K562 (cell line): ENCODE measurements at regions not wholly inside any gene's neighbourhood (a gene's known extent, or its start where the extent isn't known, plus 50 kb on each side); places are given as distances from the start of the nearest gene placed in this dataset.

Experiments
- ATAC-seq: fragments of 200-7000 bp; cut with Tn5 transposase; 3 replicates; pipeline ENCODE4 v1.9.1; 2020; ENCODE audit warnings: moderate library complexity
- BruUV-seq: library from RNA; stranded (reverse); fragments of 400-500 nt; replicated peaks from 2 replicates; lab custom pipeline; 2021; lab: Mats Ljungman, UMichigan
- CTCF ChIA-PET: fragments of 300-600 bp; formaldehyde crosslinking; extraction: SDS; loops from one replicate; lab custom pipeline; 2021; ENCODE audit warnings: low intra/inter-chr PET ratio; lab: Yijun Ruan, JAX
- POLR2A ChIA-PET: fragments of 300-600, 350-650 bp; sonication (Branson Sonifier 250); formaldehyde crosslinking; extraction: SDS; loops from one replicate; lab custom pipeline; 2021; ENCODE audit warnings: antibody characterized with exemption, inconsistent platforms; lab: Yijun Ruan, JAX
- DNase-seq, 4 experiments: peaks; one replicate each; pipeline versions ENCODE4 v3.0.0 to v3.0.0-alpha.2; 2011 to 2018; ENCODE audit warnings: low spot score in 3 of 4, mixed read lengths in 3 of 4; ENCODE audit errors: extremely low read depth in 1 of 4
- FAIRE-seq: peaks from 2 replicates; lab custom pipeline; 2011; peaks lifted over from hg19 to GRCh38; lab: Jason Lieb, UNC
- H2AFZ ChIP-seq: 2 replicates; pipeline ENCODE4 v1.6.0; 2011; ENCODE audit warnings: low read depth, low read length, control low read depth, inconsistent platforms
- H3K27ac ChIP-seq: fragments of 200-600 bp; 3 replicates; pipeline ENCODE4 v1.8.0; 2011; ENCODE audit warnings: low read depth, mild to moderate bottlenecking, control low read depth, inconsistent platforms, low read length, moderate library complexity, mixed read lengths; ENCODE audit errors: extremely low read depth
- H3K27me3 ChIP-seq, 2 experiments: fragments of 300-600 bp in 1 of 2; 2 replicates in 1 of 2; 3 replicates in 1 of 2; pipeline versions ENCODE4 v1.6.0 to v1.8.0; 2011; ENCODE audit warnings: inconsistent platforms in 2 of 2, low read length in 2 of 2, mild to moderate bottlenecking in 1 of 2, mixed read lengths in 1 of 2, moderate library complexity in 1 of 2; ENCODE audit not compliant: control insufficient read depth in 2 of 2, insufficient read depth in 2 of 2
- H3K36me3 ChIP-seq: fragments of 300-600 bp; 3 replicates; pipeline ENCODE4 v1.8.0; 2011; ENCODE audit warnings: mild to moderate bottlenecking, low read length, inconsistent platforms; ENCODE audit not compliant: control insufficient read depth, insufficient read depth
- H3K4me1 ChIP-seq, 2 experiments: fragments of 200-600 bp in 1 of 2; replicated peaks in 1 of 2; 2 replicates in 1 of 2; 3 replicates in 1 of 2; pipeline versions ENCODE4 v1.5.1 to v1.8.0; 2011; ENCODE audit warnings: inconsistent platforms in 2 of 2, low read length in 2 of 2, mild to moderate bottlenecking in 1 of 2, mixed read lengths in 1 of 2, moderate library complexity in 1 of 2; ENCODE audit not compliant: control insufficient read depth in 2 of 2, insufficient read depth in 2 of 2
- H3K4me2 ChIP-seq: 2 replicates; pipeline ENCODE4 v1.6.1; 2011; ENCODE audit warnings: low read length, control low read depth, inconsistent platforms, mixed read lengths; ENCODE audit not compliant: insufficient read depth
- H3K4me3 ChIP-seq: fragments of 200-600 bp; sonication (generic), shearing (Covaris generic); 2 replicates; pipeline ENCODE4 v1.5.1; 2016; ENCODE audit warnings: control low read depth, inconsistent platforms
- H3K79me2 ChIP-seq: fragments of 200-600 bp; 3 replicates; pipeline ENCODE4 v1.8.0; 2011; ENCODE audit warnings: low read length, inconsistent platforms; ENCODE audit not compliant: control insufficient read depth, insufficient read depth
- H3K9ac ChIP-seq, 2 experiments: 2 replicates each; pipeline versions ENCODE4 v1.6.0 to v1.6.1; 2011; ENCODE audit warnings: low read depth in 2 of 2, low read length in 2 of 2, control low read depth in 1 of 2, inconsistent platforms in 1 of 2, mild to moderate bottlenecking in 1 of 2, mixed read lengths in 1 of 2; ENCODE audit not compliant: insufficient read depth in 1 of 2
- H3K9me1 ChIP-seq: one replicate; pipeline ENCODE4 v1.6.0; 2011; ENCODE audit warnings: inconsistent platforms, mild to moderate bottlenecking, low read length, moderate library complexity; ENCODE audit not compliant: control insufficient read depth, insufficient read depth
- H3K9me3 ChIP-seq: replicated peaks from 2 replicates; pipeline ENCODE4 v1.5.1; 2011; ENCODE audit warnings: low read depth, low read length, inconsistent platforms; ENCODE audit not compliant: control insufficient read depth, insufficient read depth
- H4K20me1 ChIP-seq: replicated peaks from 2 replicates; pipeline ENCODE4 v1.6.1; 2011; ENCODE audit warnings: low read length, inconsistent platforms, mixed read lengths; ENCODE audit not compliant: control insufficient read depth, insufficient read depth
- ATF2 ChIP-seq: sonication (generic); formaldehyde crosslinking; IDR thresholded peaks from 2 replicates; pipeline ENCODE4 v1.8.1; 2022; ENCODE audit warnings: missing genetic modification reagents
- EP400 ChIP-seq: fragments of 450-650 bp; IDR thresholded peaks from 2 replicates; pipeline ENCODE4 v1.6.1; 2017; ENCODE audit warnings: antibody characterized with exemption, mild to moderate bottlenecking, moderate library complexity
- ESRRB ChIP-seq: fragments of 250-450 bp; sonication (Bioruptor Pico); IDR thresholded peaks from 2 replicates; pipeline ENCODE4 v1.5.0; 2020; ENCODE audit warnings: mild to moderate bottlenecking, moderate library complexity, borderline replicate concordance
- HDAC2 ChIP-seq: fragments of 450-650 bp; IDR thresholded peaks from 2 replicates; pipeline ENCODE4 v1.6.1; 2016; ENCODE audit warnings: mild to moderate bottlenecking
- MTA1 ChIP-seq: fragments of 450-650 bp; IDR thresholded peaks from 2 replicates; pipeline ENCODE4 v1.6.1; 2017; ENCODE audit warnings: borderline replicate concordance
- NFRKB ChIP-seq: fragments of 450-650 bp; IDR thresholded peaks from 2 replicates; pipeline ENCODE4 v1.6.1; 2016; ENCODE audit warnings: low read depth
- SETDB1 ChIP-seq: IDR thresholded peaks from one replicate; pipeline ENCODE4 v1.6.1; 2012; ENCODE audit warnings: low read length, control low read depth, inconsistent platforms
- SREBF1 ChIP-seq: fragments of 150-350 bp; IDR thresholded peaks from 2 replicates; pipeline ENCODE4 v1.6.1; 2014; ENCODE audit warnings: antibody characterized with exemption, low read depth, low read length, borderline replicate concordance
- STAT5B ChIP-seq: fragments of 250-450 bp; sonication (Bioruptor Pico); IDR thresholded peaks from 2 replicates; pipeline ENCODE4 v1.8.0; 2021; ENCODE audit warnings: mild to moderate bottlenecking, inconsistent platforms
- TARDBP ChIP-seq: fragments of 450-650 bp; IDR thresholded peaks from 2 replicates; pipeline ENCODE4 v1.6.1; 2016
- THRAP3 ChIP-seq: fragments of 450-650 bp; IDR thresholded peaks from 2 replicates; pipeline ENCODE4 v1.6.1; 2016; ENCODE audit warnings: mild to moderate bottlenecking, inconsistent platforms, borderline replicate concordance
- ZNF175 ChIP-seq: fragments of 200-800 bp; sonication (Bioruptor generic); IDR thresholded peaks from 2 replicates; pipeline ENCODE4 v1.6.1; 2016; ENCODE audit warnings: low read depth, mild to moderate bottlenecking, missing genetic modification characterization, missing compliant biosample characterization
- ZNF282 ChIP-seq: sonication (generic); formaldehyde crosslinking; IDR thresholded peaks from 2 replicates; pipeline ENCODE4 v1.8.1; 2023; ENCODE audit warnings: missing genetic modification reagents
- ZNF354B ChIP-seq: fragments of 250-450 bp; sonication (Bioruptor Pico); IDR thresholded peaks from 2 replicates; pipeline ENCODE4 v1.4.0; 2020
- WGBS: fragments of 100-300 bp; shearing (Covaris generic); methylation state at CpG from one replicate; pipeline ENCODE4 v1.1.6; 2016; ENCODE audit warnings: low coverage, mixed read lengths; ENCODE audit not compliant: insufficient coverage; ENCODE audit errors: missing lambda C conversion rate; 5-methylcytosine and 5-hydroxymethylcytosine counted together
- in situ Hi-C: fragments of 300-500 bp; cut with MboI; formaldehyde crosslinking; loops from 4 replicates; pipeline ENCODE4 v1.15.0; 2018; ENCODE audit warnings: inconsistent platforms, mixed read lengths
- intact Hi-C: fragments of 100-400 bp; cut with micrococcal nuclease; formaldehyde crosslinking; loops from 2 replicates; pipeline ENCODE4 v1.14.2; 2022

DNA sequence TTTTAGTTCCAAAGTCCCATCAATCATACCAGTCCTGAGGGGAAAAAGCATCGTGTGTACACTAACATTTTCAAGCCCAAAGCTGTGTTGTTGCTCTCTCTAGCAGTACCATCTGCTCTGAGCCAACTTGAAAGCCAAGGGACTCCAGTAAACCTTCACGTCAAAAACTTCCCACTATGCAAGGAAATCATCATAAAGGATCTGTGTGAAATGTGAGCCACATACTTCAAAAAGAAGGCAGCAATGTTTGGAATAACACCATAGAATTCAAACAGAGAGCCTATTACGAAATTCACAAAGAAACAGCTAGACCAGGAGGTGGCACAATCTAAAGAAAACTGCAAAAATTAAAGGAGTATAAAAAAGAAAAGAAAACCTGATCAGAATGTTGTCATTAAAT, 399.8 kb upstream of the EPHA7 start:
- Histone ChIP-seq H3K27me3 (no peaks in the 10 kb centered on the region), H3K9ac (no peak overlapping the region), H3K9me3 (no peaks in the 10 kb centered on the region), H4K20me1 (no peaks in the 10 kb centered on the region), H3K36me3 (no peaks in the 10 kb centered on the region)
- ATAC-seq (no peak), DNase-seq (no peak), FAIRE-seq (no peak)
- intact Hi-C loops, result no loop called here
- WGBS, result 0% methylated on average over 3 of the region's 3 CpGs
- ChIA-PET CTCF (no interaction called here), POLR2A (no interaction called here)
- TF ChIP-seq ESRRB (CRISPR knock-in tag) (no peak), ZNF282 (CRISPR knock-in tag) (no peak), ZNF354B (CRISPR knock-in tag) (no peak), TARDBP (no peak), ATF2 (CRISPR knock-in tag) (no peak), NFRKB (no peak), SETDB1 (no peak), ZNF175 (CRISPR knock-in tag) (no peak), THRAP3 (no peak), EP400 (no peak), HDAC2 (no peak), MTA1 (no peak), SREBF1 (no peak), STAT5B (CRISPR knock-in tag) (no peak)
- TF ChIP-seq, all 486 proteins: peak for 0
- H3K4me1 ChIP-seq, result no peaks in the 10 kb centered on the region
- H3K9me1 ChIP-seq, result no peaks in the 10 kb centered on the region
- no peak overlapping the region for H3K27ac ChIP-seq
- no peak overlapping the region for H3K4me2 ChIP-seq
- H3K4me3 ChIP-seq, result no peak overlapping the region
- no peak overlapping the region for H2AFZ ChIP-seq
- no peaks in the 10 kb centered on the region for H3K79me2 ChIP-seq
- BruUV-seq, result no TSS peak
- in situ Hi-C loops, result no loop called here
